HepG2 (cell line): ENCODE measurements at regions not wholly inside any gene's neighbourhood (a gene's known extent, or its start where the extent isn't known, plus 50 kb on each side); places are given as distances from the start of the nearest gene placed in this dataset.
A peak's percentile ranks its signal among the peaks of the same experiment; 100 is the strongest.

Source experiments
- EEA1 ChIP-seq: sonication (generic); formaldehyde crosslinking; IDR thresholded peaks from 2 replicates; pipeline ENCODE4 v1.5.1; 2020; ENCODE audit warnings: mild to moderate bottlenecking, missing genetic modification reagents, borderline replicate concordance
- FOXJ3 ChIP-seq: sonication (generic); formaldehyde crosslinking; IDR thresholded peaks from 2 replicates; pipeline ENCODE4 v1.4.0; 2020; ENCODE audit warnings: missing genetic modification reagents, mild to moderate bottlenecking, borderline replicate concordance
- KLF16 ChIP-seq, 2 experiments: sonication (generic) in 1 of 2; formaldehyde crosslinking in 1 of 2; IDR thresholded peaks; 2 replicates each; pipeline versions ENCODE4 v1.6.1 to v1.8.0; 2016 to 2023; ENCODE audit warnings: missing genetic modification reagents in 2 of 2, missing compliant biosample characterization in 1 of 2
- MEF2D ChIP-seq: sonication (generic); formaldehyde crosslinking; IDR thresholded peaks from 2 replicates; pipeline ENCODE4 v1.5.1; 2020; ENCODE audit warnings: mild to moderate bottlenecking, missing genetic modification reagents
- ZNF24 ChIP-seq: fragments of 450-650 bp; IDR thresholded peaks from 2 replicates; pipeline ENCODE4 v1.6.1; 2017; ENCODE audit warnings: antibody characterized with exemption, mild to moderate bottlenecking
- ZNF879 ChIP-seq: sonication (generic); formaldehyde crosslinking; IDR thresholded peaks from 2 replicates; pipeline ENCODE4 v1.8.1; 2023; ENCODE audit warnings: missing genetic modification reagents
- TF ChIP-seq, protein P1 (sequence below): sonication (generic); formaldehyde crosslinking; IDR thresholded peaks from 2 replicates; pipeline ENCODE4 v1.4.0; 2020; ENCODE audit warnings: missing genetic modification reagents
- TF ChIP-seq, protein P2 (sequence below): sonication (generic); formaldehyde crosslinking; IDR thresholded peaks from 2 replicates; pipeline ENCODE4 v1.4.0; 2020; ENCODE audit warnings: missing genetic modification reagents

DNA sequence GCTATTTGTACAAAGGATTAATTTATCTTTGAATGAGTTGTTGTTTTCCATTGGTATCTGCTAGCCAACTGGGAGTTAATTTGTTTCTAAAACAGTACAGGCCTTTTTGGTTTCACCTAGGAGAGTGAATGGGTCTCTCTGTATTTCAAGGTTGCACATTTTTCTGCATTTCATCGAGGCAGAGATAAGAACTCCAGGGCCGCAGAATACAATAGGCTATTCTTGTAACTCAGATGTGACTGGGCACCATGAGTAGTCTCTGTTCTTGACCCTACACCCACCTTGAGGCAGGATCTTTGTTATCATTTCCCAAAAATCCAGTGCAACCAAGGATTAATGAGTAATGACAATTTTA, 51.7 kb upstream of the OR9Q1 start (continued):
- no peak for TF ChIP-seq EEA1 (CRISPR knock-in tag)
- TF ChIP-seq FOXJ3 (CRISPR knock-in tag) = peak; percentile 93; the same call in 1 of the 2 replicates
- TF ChIP-seq KLF16 (CRISPR knock-in tag; IDR thresholded peaks at IDR 0.05) = no peak
- TF ChIP-seq MEF2D = peak; percentile 49; the same call in 1 of the 2 replicates
- TF ChIP-seq ZNF24 = no peak
- TF ChIP-seq, protein P1, sequence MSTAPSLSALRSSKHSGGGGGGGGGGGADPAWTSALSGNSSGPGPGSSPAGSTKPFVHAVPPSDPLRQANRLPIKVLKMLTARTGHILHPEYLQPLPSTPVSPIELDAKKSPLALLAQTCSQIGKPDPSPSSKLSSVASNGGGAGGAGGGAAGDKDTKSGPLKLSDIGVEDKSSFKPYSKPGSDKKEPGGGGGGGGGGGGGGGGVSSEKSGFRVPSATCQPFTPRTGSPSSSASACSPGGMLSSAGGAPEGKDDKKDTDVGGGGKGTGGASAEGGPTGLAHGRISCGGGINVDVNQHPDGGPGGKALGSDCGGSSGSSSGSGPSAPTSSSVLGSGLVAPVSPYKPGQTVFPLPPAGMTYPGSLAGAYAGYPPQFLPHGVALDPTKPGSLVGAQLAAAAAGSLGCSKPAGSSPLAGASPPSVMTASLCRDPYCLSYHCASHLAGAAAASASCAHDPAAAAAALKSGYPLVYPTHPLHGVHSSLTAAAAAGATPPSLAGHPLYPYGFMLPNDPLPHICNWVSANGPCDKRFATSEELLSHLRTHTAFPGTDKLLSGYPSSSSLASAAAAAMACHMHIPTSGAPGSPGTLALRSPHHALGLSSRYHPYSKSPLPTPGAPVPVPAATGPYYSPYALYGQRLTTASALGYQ (CRISPR knock-in tag) = peak; percentile 65
- TF ChIP-seq, protein P2, sequence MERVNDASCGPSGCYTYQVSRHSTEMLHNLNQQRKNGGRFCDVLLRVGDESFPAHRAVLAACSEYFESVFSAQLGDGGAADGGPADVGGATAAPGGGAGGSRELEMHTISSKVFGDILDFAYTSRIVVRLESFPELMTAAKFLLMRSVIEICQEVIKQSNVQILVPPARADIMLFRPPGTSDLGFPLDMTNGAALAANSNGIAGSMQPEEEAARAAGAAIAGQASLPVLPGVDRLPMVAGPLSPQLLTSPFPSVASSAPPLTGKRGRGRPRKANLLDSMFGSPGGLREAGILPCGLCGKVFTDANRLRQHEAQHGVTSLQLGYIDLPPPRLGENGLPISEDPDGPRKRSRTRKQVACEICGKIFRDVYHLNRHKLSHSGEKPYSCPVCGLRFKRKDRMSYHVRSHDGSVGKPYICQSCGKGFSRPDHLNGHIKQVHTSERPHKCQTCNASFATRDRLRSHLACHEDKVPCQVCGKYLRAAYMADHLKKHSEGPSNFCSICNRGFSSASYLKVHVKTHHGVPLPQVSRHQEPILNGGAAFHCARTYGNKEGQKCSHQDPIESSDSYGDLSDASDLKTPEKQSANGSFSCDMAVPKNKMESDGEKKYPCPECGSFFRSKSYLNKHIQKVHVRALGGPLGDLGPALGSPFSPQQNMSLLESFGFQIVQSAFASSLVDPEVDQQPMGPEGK (CRISPR knock-in tag) = 0 out of 2 replicates have a peak, but pooled peaks have one; percentile 24
- TF ChIP-seq ZNF879 = no peak
